SK-N-DZ (cell line): ENCODE measurements at regions not wholly inside any gene's neighbourhood (a gene's known extent, or its start where the extent isn't known, plus 50 kb on each side); places are given as distances from the start of the nearest gene placed in this dataset.
"Not testable (repeated sequence)": the region's sequence is repeated elsewhere in the genome, so short reads cannot be mapped to it uniquely, and the experiment has no call there.

Experiments used
- DNase-seq: peaks from one replicate; pipeline ENCODE4 v3.0.0-alpha.2; 2015; ENCODE audit warnings: low spot score

GRCh38 chr4:79850626-79851025, 222.4 kb downstream of the ANTXR2 start:
- no peak for DNase-seq

- no peak for DNase-seq
Measured at GRCh38 chr4:79848329-79848728, 224.7 kb downstream of the ANTXR2 start.

DNA sequence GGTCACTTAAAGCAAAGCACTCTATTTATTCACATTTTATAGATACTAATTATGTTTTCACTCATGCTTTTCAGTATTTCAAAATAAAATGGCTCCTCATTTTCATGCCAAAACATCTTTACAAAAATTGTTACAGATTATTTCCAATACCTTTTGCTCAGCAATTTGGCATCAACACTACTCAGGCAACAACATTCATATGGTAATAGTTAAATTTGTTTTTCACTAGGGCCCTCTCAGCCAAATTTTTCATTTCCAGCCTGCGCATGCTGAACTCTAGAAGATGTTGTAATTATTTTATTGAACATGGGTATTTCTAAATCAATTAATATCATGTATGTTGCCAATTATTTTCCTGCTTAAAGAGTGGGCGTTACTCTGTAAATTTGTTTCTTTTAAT, 225.6 kb downstream of the ANTXR2 start:
- no peak for DNase-seq

DNA sequence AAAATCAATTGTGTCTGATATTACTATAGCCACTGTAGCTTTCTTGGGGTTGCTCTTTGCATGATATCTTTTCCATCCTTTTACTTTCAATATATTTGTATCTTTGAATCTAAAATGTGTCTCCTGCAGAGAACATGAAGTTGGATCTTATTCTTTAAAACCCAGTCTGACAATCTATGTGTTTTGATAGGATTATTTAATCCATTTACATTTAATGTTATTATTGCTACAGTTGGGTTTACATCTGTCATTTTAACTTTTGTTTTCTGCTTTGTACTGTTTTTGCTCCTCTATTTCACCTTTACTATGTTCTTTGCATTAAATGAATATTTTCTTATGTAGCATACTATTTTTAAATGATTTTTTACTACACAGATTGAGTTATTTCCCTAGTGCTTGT, 230.9 kb downstream of the ANTXR2 start:
- no peak for DNase-seq

- DNase-seq: no peak
Measured at GRCh38 chr4:79833857-79834256, 239.2 kb downstream of the ANTXR2 start.

DNA sequence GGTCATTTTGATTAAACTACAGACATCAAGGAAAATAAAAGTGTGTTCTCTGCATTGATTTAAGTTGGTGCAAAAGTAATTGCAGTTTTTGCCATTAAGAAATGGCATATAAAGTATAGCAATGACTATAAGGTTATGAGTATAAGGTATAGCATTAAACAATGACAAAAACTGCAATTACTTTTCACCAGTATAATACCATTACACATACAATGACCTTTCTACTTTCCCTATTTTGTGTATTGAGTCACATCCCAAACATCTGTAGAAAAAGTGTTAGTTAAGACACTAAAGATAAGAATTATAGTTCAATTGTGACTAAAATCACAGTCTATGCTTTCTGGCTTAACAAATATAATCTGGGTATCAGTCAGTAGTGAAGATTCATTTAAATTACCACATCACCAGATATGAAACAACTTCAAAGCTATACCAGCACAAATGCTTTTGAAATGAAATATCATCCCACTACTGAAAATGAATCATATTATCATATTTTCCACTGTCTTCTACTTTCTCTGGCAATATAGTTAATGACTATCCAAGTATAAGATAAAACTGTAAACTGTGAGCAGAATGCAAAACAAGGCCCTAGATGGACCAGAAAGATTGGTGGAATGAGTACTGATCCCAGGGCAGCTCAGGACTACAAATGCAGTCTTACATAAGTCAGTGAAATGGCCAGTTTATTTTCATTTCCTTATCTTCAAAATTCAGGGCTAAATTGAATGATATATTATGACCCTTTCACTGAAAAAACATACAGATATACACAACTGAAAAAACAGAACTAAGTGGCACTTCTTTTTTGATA, 241.1 kb downstream of the ANTXR2 start:
- DNase-seq: peak; percentile 78

DNA sequence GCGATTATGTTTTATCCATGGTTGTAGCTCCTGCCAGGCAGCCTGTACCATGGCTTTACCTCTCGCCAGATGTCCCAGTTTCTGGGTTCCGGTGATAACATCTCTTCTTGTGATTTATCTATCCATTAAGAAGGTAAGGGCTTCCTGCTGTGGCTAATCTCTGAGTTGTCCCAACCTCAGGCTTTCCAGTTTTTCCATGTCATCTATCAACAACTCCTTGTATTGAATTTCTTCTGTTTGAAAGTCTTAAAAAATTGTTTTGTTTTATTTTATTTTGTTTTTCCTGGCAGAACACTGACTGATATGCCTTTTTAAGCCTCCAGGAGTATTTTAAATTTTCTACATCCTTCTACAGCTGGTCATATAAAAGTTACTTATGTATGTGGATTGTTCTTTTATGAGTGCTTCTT, 241.9 kb downstream of the ANTXR2 start:
- DNase-seq: peak; percentile 93

- DNase-seq: no peak
Measured at GRCh38 chr4:79827283-79827682, 245.7 kb downstream of the ANTXR2 start.

DNA sequence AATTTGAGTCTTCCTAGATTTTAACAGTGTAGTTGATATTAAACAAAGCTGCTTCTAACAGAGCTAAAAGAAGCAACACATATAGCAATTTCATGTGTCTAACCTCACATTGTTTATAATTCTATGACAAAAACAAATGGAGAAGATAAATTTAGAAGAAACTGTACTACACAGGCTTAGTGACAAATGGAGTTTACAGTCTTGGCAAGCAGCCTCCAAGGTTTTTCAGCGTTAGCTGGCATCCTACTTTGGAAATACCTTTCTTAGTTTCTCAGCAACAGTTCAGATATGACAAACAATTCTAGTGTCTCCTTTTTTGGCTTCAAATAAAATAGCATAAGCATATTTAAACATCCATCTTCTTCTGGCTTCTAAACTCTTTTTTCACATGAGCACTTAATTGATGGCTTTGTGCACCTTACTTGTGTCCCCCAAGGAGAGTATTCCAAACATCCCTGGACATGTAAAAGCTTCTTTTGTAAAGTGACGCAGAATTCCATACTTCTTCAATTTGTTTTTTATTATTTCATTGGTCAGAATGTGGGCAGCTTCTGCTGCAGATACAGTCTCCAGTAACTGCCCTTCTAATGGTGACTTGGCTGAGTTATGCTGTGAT, 249.8 kb downstream of the ANTXR2 start:
- DNase-seq: no peak

GRCh38 chr4:79820427-79820826, 252.6 kb downstream of the ANTXR2 start:
- no peak for DNase-seq

DNA sequence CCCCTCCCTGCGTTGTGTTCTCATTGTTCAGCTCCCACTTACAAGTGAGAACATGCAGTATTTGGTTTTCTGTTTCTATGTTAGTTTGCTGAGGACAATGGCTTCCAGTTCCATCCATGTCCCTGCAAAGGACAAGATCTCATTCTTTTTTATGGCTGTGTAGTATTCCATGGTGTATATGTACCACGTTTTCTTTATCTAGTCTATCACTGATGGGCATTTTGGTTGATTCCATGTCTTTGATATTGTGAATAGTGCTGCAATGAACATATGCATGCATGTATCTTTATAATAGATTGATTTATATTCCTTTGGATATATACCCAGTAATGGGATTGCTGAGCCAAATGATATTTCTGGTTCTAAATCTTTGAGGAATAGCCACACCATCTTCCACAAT, 265.1 kb downstream of the ANTXR2 start:
- not testable (repeated sequence) for DNase-seq

- no peak for DNase-seq
Measured at GRCh38 chr4:79798047-79798446, 275.0 kb downstream of the ANTXR2 start.

DNA sequence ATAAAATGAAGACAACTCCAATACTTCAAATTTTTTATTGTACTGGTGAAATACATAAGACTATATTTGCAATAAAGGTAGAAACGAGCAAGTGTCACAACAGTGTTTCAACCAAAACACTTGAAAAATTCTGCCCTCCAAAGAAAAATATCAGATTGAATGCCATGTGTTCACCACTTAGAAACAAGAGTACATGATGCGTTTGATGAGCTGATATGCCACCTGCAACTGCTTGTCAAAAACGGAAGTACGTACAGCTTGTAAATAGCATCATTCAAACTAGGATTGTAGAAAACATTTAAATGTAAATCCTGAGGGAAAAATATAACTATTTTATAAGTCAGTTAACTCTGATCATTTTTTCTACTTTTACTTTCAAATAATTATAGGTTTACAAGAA, 276.1 kb downstream of the ANTXR2 start:
- no peak for DNase-seq

DNA sequence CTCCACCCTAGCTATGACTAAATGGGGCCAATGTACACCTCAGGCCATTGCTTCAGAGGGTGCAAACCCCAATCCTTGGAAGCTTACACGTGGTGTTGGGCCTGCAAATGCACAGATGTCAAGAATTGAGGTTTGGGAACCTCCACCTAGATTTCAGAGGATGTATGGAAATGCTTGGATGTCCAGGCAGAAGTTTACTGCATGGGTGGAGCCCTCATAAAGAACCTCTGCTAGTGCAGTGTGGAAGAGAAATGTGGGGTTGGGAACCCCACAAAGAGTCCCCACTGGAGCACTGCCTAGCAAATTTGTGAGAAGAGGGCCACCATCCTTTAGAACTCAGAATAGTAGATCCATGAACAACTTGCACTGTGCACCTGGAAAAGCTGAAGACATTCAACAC, 284.1 kb downstream of the ANTXR2 start:
- no peak for DNase-seq

DNA sequence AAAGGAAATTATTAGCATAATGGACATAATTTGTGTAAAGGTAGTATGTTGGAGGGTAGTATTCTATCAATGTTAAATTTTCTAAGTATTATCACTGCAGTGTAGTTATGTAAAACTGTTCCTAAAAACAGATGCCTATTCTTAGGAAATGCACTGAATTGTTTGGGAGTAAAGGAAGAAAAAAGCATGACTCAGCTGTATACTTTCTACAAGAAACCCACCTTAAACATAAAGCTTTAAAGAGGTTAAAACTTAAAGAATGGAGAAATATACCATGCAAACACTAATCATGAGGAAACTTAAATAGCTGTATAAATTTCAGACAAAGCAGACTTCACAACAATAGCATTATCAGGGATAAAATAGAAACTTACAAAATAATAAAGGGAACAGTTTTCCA, 292.9 kb downstream of the ANTXR2 start:
- DNase-seq: no peak

DNA sequence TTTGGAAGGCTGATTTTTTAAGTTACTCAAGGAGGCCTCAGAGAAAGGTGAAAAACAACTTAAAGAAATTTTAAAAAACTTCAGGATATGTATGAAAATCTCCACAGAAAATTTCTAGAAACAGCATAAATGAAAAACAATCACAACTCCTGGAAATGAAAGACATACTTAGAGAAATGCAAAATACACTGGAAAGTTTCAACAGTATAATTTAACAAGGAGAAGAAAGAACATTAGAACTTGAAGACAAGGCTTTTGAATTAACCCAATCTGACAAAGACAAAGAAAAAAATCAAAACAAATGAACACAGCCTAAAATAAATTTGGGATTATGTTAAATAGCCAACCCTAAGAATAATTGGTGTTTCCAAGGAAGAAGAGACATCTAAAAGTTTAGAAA, 300.5 kb downstream of the ANTXR2 start:
- DNase-seq: no peak

DNA sequence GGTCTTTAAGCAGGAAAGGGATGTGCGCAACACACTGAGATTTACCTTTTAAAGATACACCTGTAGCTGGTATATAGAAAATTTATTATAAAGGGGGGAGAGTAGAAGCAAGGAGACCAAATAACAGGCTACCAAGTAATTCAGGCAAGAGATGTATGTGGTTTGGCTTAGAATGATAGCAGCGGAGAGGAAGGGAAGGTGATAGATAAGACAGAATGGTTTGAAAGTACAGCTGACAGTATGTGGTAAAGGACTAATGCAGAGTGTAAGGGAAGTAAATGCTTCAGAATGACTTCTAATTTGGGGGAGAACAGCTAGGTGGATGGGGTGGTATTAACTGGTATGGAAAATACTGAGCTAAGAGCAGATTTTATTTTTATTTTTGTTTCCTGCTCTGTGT, 308.9 kb downstream of the ANTXR2 start:
- DNase-seq: no peak

- DNase-seq: no peak
Measured at GRCh38 chr4:79763486-79764075, 309.4 kb downstream of the ANTXR2 start.

DNA sequence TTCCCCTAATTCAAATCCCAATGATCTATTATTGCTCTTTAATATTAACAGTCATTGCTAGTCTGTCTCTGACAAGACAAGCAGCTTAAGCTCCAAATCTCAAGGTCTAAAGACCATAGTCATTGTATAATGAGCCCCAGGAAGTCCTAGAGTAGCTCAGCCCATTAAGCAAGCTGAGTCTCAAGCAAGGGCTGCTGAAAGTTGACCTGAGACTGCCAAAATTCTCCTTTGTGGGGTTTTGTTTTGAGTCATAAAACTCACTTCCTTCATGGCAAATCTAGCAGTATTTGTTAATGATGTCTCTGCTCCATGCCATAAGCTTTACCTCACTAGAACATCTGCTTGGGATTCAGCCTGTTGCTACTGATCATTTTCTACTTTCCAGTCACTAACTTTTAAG, 313.2 kb downstream of the ANTXR2 start:
- DNase-seq: no peak

DNA sequence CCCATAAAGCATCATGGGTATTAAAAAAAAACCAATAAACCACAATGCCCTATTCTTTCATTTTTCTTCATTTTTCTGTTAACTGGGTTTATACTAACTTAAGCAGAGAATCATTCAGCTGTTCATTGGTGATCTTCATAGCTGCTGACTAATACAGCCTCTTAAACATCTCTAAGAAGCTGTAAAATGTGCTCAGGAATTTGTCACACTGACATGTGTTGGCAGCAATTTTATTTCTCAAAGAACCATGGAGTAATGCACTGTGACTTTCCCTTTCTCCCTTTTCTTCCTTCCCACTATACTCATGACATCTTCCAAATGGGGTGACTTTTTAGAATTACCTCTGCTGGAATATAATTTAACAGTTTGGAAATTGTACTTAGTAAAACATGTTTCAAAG, 315.4 kb downstream of the ANTXR2 start:
- DNase-seq: no peak

GRCh38 chr4:79756140-79756895, 316.7 kb downstream of the ANTXR2 start:
- no peak for DNase-seq

DNA sequence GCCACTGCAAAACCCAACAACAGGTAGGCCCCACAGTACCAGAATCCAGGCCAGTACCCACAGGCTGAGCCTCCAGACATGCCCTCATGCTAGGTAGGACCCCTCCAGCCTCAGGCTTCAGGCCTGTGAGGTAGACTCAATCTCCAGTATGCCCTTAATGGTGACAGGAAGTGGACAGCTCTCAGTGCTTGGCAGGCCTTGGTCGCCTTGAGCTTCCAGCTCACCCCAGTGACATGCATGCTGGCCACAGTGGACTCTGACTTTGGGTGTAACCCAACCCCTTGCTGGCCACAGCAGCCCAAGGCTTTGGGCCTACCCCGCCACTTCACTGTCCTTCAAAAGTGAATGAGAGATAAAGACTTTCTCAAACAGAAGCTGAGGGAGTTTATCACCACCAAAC, 324.2 kb downstream of the ANTXR2 start:
- no peak for DNase-seq
